Loucy (cell line): ENCODE measurements at regions not wholly inside any gene's neighbourhood (a gene's known extent, or its start where the extent isn't known, plus 50 kb on each side); places are given as distances from the start of the nearest gene placed in this dataset.

Experiments used
- H2AFZ ChIP-seq: fragments of 200-600 bp; sonication (generic); 2 replicates; pipeline ENCODE4 v1.6.0; 2016; ENCODE audit warnings: antibody characterized with exemption, mild to moderate bottlenecking, low read length, moderate library complexity
- H3F3A ChIP-seq: fragments of 200-600 bp; 2 replicates; pipeline ENCODE4 v1.6.0; 2016; ENCODE audit warnings: antibody characterized with exemption, low read depth, mild to moderate bottlenecking
- H3K27me3 ChIP-seq: fragments of 200-600 bp; sonication (generic); 2 replicates; pipeline ENCODE4 v1.6.1; 2014; ENCODE audit warnings: low read length, mild to moderate bottlenecking; ENCODE audit not compliant: insufficient read depth, poor library complexity, severe bottlenecking
- H3K36me3 ChIP-seq: fragments of 200-600 bp; sonication (generic); 2 replicates; pipeline ENCODE4 v1.6.1; 2016; ENCODE audit warnings: low read length; ENCODE audit not compliant: insufficient read depth
- H3K4me1 ChIP-seq: fragments of 200-600 bp; sonication (generic); 2 replicates; pipeline ENCODE4 v1.5.1; 2014; ENCODE audit warnings: low read length, mild to moderate bottlenecking; ENCODE audit not compliant: insufficient read depth, poor library complexity, severe bottlenecking
- H3K4me2 ChIP-seq: fragments of 200-600 bp; sonication (generic); 2 replicates; pipeline ENCODE4 v1.6.0; 2014; ENCODE audit warnings: antibody characterized with exemption, low read length, low read depth, mild to moderate bottlenecking; ENCODE audit not compliant: poor library complexity, severe bottlenecking
- H3K4me3 ChIP-seq: fragments of 200-600 bp; sonication (generic); 2 replicates; pipeline ENCODE4 v1.5.1; 2014; ENCODE audit warnings: low read length, mild to moderate bottlenecking, mixed read lengths; ENCODE audit not compliant: poor library complexity, severe bottlenecking
- H3K79me2 ChIP-seq: fragments of 200-600 bp; sonication (generic); 2 replicates; pipeline ENCODE4 v1.6.1; 2014; ENCODE audit warnings: low read length; ENCODE audit not compliant: insufficient read depth
- H3K9ac ChIP-seq: fragments of 200-600 bp; sonication (generic); 2 replicates; pipeline ENCODE4 v1.6.0; 2014; ENCODE audit warnings: mild to moderate bottlenecking, low read depth, low read length, moderate library complexity; ENCODE audit not compliant: poor library complexity, severe bottlenecking
- H3K9me2 ChIP-seq: fragments of 200-600 bp; sonication (generic); replicated peaks from 2 replicates; pipeline ENCODE4 v1.6.1; 2016; ENCODE audit warnings: low read depth, low read length, mixed read lengths
- H3K9me3 ChIP-seq: fragments of 200-600 bp; sonication (generic); 2 replicates; pipeline ENCODE4 v1.6.1; 2014; ENCODE audit warnings: mild to moderate bottlenecking, antibody characterized with exemption, low read length, low read depth; ENCODE audit not compliant: insufficient read depth
- H4K20me1 ChIP-seq: fragments of 200-600 bp; sonication (generic); 2 replicates; pipeline ENCODE4 v1.6.0; 2014; ENCODE audit warnings: antibody characterized with exemption, low read length, mild to moderate bottlenecking; ENCODE audit not compliant: insufficient read depth, poor library complexity, severe bottlenecking
- CTCF ChIP-seq: fragments of 200-600 bp; sonication (generic); conservative IDR thresholded peaks from 2 replicates; pipeline ENCODE4 v1.5.1; 2014; ENCODE audit warnings: mild to moderate bottlenecking, antibody characterized with exemption, low read length
- EZH2phosphoT487 ChIP-seq: fragments of 200-600 bp; IDR thresholded peaks from 2 replicates; pipeline ENCODE4 v1.6.1; 2018; ENCODE audit warnings: antibody characterized with exemption, mild to moderate bottlenecking, moderate library complexity, borderline replicate concordance

- no peak for TF ChIP-seq CTCF
- TF ChIP-seq EZH2phosphoT487, result no peak
- no peaks in the 10 kb centered on the region for H3F3A ChIP-seq
- H3K36me3 ChIP-seq, result no peaks in the 10 kb centered on the region
- H3K4me2 ChIP-seq, result no peak overlapping the region
- no peak overlapping the region for H3K9ac ChIP-seq
- H3K79me2 ChIP-seq, result no peaks in the 10 kb centered on the region
- no peaks in the 10 kb centered on the region for H3K9me3 ChIP-seq
- no peaks in the 10 kb centered on the region for H3K4me1 ChIP-seq
- H2AFZ ChIP-seq, result peak overlapping the region; percentile 36; the same call in 1 of the 2 replicates
- H3K4me3 ChIP-seq, result no peak overlapping the region
- no peaks in the 10 kb centered on the region for H3K27me3 ChIP-seq
- H3K9me2 ChIP-seq, result no peaks in the 10 kb centered on the region
- H4K20me1 ChIP-seq, result no peaks in the 10 kb centered on the region
Observed at GRCh38 chr12:13273850-13274249, 77.3 kb downstream of the EMP1 start.

- no peak for TF ChIP-seq EZH2phosphoT487
- TF ChIP-seq CTCF, result no peak
- Histone ChIP-seq H3K36me3 (no peaks in the 10 kb centered on the region), H3K4me3 (no peak overlapping the region), H3F3A (no peaks in the 10 kb centered on the region), H4K20me1 (no peaks in the 10 kb centered on the region), H3K9me2 (no peaks in the 10 kb centered on the region), H2AFZ (no peak overlapping the region), H3K9me3 (no peaks in the 10 kb centered on the region), H3K4me2 (no peak overlapping the region), H3K79me2 (no peaks in the 10 kb centered on the region), H3K27me3 (no peaks in the 10 kb centered on the region), H3K9ac (no peak overlapping the region), H3K4me1 (no peaks in the 10 kb centered on the region)
Observed at GRCh38 chr12:13273097-13273496, 76.6 kb downstream of the EMP1 start.

GRCh38 chr12:13270817-13271216 lies 74.3 kb downstream of the EMP1 start:
- no peak overlapping the region for H3K4me3 ChIP-seq
- H3K79me2 ChIP-seq, result no peaks in the 10 kb centered on the region
- TF ChIP-seq CTCF, result no peak
- TF ChIP-seq EZH2phosphoT487, result no peak
- H3K4me2 ChIP-seq, result no peak overlapping the region
- no peaks in the 10 kb centered on the region for H3K27me3 ChIP-seq
- no peaks in the 10 kb centered on the region for H3F3A ChIP-seq
- H3K9me3 ChIP-seq, result no peaks in the 10 kb centered on the region
- H4K20me1 ChIP-seq, result no peaks in the 10 kb centered on the region
- H3K9ac ChIP-seq, result no peak overlapping the region
- H3K4me1 ChIP-seq, result no peaks in the 10 kb centered on the region
- H3K36me3 ChIP-seq, result no peaks in the 10 kb centered on the region
- no peak overlapping the region for H2AFZ ChIP-seq
- H3K9me2 ChIP-seq, result no peaks in the 10 kb centered on the region
